Prostate gland (tissue), 2 donors: ENCODE measurements at regions not wholly inside any gene's neighbourhood (a gene's known extent, or its start where the extent isn't known, plus 50 kb on each side); places are given as distances from the start of the nearest gene placed in this dataset.

Source experiments
- DNase-seq: peaks from one replicate; pipeline ENCODE4 v3.0.0-alpha.2; 2019; ENCODE audit warnings: low spot score
- H3K27ac ChIP-seq, 2 donors: fragments of 200-600 bp; sonication (generic); 2 replicates each; pipeline ENCODE4 v1.5.1; 2017 to 2019
- H3K27me3 ChIP-seq: fragments of 200-600 bp; sonication (generic); replicated peaks from 2 replicates; pipeline ENCODE4 v1.5.1; 2019; ENCODE audit not compliant: insufficient read depth
- H3K36me3 ChIP-seq, 2 donors: fragments of 200-600 bp; sonication (generic); 1 replicate in 1 of 2; 2 replicates in 1 of 2; pipeline versions ENCODE4 v1.5.1 to v1.8.1; 2017 to 2019
- H3K4me1 ChIP-seq: fragments of 200-600 bp; sonication (generic); replicated peaks from 2 replicates; pipeline ENCODE4 v1.5.1; 2019
- H3K4me3 ChIP-seq, 2 donors: fragments of 200-600 bp; sonication (generic); 2 replicates each; pipeline ENCODE4 v1.5.1; 2017 to 2019
- H3K9me3 ChIP-seq: fragments of 200-600 bp; sonication (generic); 2 replicates; pipeline ENCODE4 v1.5.1; 2017
- POLR2A ChIP-seq: fragments of 450-650 bp; IDR thresholded peaks from one replicate; pipeline ENCODE4 v1.6.1; 2016; ENCODE audit warnings: antibody characterized with exemption, mild to moderate bottlenecking
- POLR2AphosphoS5 ChIP-seq: sonication (generic); formaldehyde crosslinking; IDR thresholded peaks from one replicate; pipeline ENCODE4 v1.6.1; 2017; ENCODE audit warnings: antibody characterized with exemption
- WGBS: methylation state at CpG from one replicate; pipeline ENCODE4 v1.1.5; 2018; 5-methylcytosine and 5-hydroxymethylcytosine counted together
- intact Hi-C: fragments of 100-400 bp; cut with DNase I; formaldehyde crosslinking; loops from one replicate; pipeline ENCODE4 v1.14.2; 2022
- TF ChIP-seq, protein P1 (sequence below), 4 experiments: fragments of 200-600 bp in 2 of 4; fragments of 450-650 bp in 2 of 4; sonication (generic) in 2 of 4; IDR thresholded peaks; 1 replicate in 3 of 4; 2 replicates in 1 of 4; pipeline ENCODE4 v1.5.1; 2016 to 2019; ENCODE audit warnings: antibody characterized with exemption in 4 of 4, mild to moderate bottlenecking in 2 of 4, moderate library complexity in 2 of 4

DNA sequence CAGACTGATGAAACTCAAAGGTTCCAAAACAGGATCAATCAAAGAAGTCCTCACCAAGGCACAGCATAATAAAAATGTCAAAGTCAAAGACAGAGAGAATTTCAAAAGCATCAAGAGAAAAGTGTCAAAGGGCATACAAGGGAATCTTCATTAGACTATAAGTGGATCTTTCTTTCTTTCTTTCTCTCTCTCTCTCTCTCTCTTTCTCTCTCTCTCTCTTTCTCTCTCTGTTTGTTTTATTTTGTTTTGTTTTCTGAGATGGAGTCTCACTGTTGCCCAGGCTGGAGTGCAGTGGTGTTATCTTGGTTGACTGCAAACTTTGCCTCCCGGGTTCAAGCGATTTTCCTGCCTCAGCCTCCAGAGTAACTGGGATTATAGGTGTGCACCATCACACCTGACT is 148.3 kb upstream of the CD180 start:
- intact Hi-C loops: no loop called here
- DNase-seq: no peak
- Histone ChIP-seq H3K27me3 (no peaks in the 10 kb centered on the region), H3K36me3 (no peaks in the 10 kb centered on the region), H3K4me1 (no peaks in the 10 kb centered on the region), H3K27ac (no peak overlapping the region), H3K9me3 (no peaks in the 10 kb centered on the region), H3K4me3 (no peak overlapping the region)
- 100% methylated on average over 2 of the region's 2 CpGs for WGBS
- TF ChIP-seq POLR2A: no peak
- TF ChIP-seq, protein P1, sequence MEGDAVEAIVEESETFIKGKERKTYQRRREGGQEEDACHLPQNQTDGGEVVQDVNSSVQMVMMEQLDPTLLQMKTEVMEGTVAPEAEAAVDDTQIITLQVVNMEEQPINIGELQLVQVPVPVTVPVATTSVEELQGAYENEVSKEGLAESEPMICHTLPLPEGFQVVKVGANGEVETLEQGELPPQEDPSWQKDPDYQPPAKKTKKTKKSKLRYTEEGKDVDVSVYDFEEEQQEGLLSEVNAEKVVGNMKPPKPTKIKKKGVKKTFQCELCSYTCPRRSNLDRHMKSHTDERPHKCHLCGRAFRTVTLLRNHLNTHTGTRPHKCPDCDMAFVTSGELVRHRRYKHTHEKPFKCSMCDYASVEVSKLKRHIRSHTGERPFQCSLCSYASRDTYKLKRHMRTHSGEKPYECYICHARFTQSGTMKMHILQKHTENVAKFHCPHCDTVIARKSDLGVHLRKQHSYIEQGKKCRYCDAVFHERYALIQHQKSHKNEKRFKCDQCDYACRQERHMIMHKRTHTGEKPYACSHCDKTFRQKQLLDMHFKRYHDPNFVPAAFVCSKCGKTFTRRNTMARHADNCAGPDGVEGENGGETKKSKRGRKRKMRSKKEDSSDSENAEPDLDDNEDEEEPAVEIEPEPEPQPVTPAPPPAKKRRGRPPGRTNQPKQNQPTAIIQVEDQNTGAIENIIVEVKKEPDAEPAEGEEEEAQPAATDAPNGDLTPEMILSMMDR (IDR thresholded peaks at IDR 0.05): no peak
- no peak for TF ChIP-seq POLR2AphosphoS5

DNA sequence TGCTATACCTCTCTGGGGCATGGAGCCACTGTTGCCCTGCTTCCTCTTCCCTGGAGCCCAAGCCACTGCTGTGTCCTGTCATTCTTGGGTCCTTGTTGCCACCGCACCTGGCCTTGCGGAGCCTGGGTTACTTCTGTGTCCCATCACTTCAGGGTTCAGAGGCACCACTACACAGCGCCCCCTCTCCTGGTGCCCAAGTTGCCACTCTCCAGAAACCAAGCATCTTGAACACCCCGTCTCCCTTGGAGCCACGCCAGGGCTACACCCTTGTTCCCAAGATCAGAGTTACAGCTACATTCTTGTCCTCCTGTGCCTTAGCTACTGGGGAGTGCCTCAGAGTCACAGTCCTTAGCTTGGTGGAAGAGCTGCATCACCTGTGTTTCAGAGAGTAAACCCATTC is 147.2 kb upstream of the CD180 start:
- intact Hi-C loops: no loop called here
- no peak for DNase-seq
- Histone ChIP-seq H3K36me3 (no peaks in the 10 kb centered on the region), H3K9me3 (no peaks in the 10 kb centered on the region), H3K4me1 (no peaks in the 10 kb centered on the region), H3K27me3 (no peaks in the 10 kb centered on the region), H3K27ac (no peak overlapping the region), H3K4me3 (no peak overlapping the region)
- no peak for TF ChIP-seq POLR2A
- TF ChIP-seq, protein P1 (IDR thresholded peaks at IDR 0.05): no peak
- no peak for TF ChIP-seq POLR2AphosphoS5
- WGBS: 96% methylated on average over 5 of the region's 5 CpGs

DNA sequence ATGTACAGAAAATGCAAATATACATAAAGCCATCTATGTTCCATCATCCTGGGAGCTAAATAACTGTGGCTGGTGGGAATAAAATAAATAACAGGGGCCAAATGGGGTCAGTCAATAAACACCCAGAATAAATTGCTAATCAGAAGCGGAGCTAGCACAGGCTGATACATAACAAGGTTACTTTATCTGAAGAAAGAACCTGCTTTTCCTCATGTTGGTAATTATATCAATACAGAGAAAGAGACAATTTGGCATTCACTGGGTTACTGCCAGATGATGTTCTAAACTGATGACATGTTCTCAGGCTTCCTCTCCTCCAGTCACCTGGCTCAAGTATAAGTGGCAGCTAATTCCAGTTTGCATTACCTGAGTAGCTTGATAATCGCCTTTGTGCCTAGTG is 144.9 kb upstream of the CD180 start:
- Histone ChIP-seq H3K4me3 (no peak overlapping the region), H3K9me3 (no peaks in the 10 kb centered on the region), H3K36me3 (no peaks in the 10 kb centered on the region), H3K27ac (no peak overlapping the region), H3K4me1 (no peaks in the 10 kb centered on the region), H3K27me3 (no peaks in the 10 kb centered on the region)
- intact Hi-C loops: no loop called here
- no peak for DNase-seq
- 88% methylated on average over 2 of the region's 2 CpGs for WGBS
- TF ChIP-seq POLR2A: no peak
- TF ChIP-seq POLR2AphosphoS5: no peak
- TF ChIP-seq, protein P1 (IDR thresholded peaks at IDR 0.05): no peak

DNA sequence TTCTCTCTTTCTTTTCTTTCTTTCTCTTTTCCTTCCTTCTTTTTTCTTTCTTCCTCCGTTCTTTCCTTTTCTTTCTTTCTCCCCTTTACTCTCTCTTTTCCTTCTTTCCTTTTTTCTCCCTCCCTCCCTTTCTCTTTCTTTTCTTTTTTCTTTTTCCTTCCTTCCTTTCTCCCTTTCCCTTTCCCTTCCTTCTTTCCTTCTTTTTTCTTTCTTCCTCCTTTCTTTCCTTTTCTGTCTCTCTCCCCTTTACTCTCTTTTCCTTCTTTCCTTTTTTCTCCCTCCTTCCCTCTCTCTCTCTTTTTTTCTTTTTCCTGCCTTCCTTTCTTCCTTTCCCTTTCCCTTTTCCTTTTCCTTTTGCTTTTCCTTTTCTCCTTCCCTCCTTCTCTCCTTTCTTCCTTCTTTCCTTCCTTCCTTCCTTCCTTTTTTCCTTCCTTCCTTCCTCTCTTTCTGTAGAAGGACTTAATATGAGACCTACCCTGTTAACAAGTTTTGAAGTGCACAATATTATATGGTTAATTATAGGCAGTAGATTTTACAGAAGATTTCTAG is 142.7 kb upstream of the CD180 start:
- intact Hi-C loops: no loop called here
- no peaks in the 10 kb centered on the region for H3K36me3 ChIP-seq
- no peaks in the 10 kb centered on the region for H3K27me3 ChIP-seq
- no peak overlapping the region for H3K4me3 ChIP-seq
- WGBS: 100% methylated on average over 1 of the region's 1 CpG
- H3K9me3 ChIP-seq: no peaks in the 10 kb centered on the region
- H3K4me1 ChIP-seq: no peaks in the 10 kb centered on the region
- TF ChIP-seq POLR2A: no peak
- TF ChIP-seq POLR2AphosphoS5: no peak
- TF ChIP-seq, protein P1 (IDR thresholded peaks at IDR 0.05): no peak
- no peak overlapping the region for H3K27ac ChIP-seq
- DNase-seq: no peak

DNA sequence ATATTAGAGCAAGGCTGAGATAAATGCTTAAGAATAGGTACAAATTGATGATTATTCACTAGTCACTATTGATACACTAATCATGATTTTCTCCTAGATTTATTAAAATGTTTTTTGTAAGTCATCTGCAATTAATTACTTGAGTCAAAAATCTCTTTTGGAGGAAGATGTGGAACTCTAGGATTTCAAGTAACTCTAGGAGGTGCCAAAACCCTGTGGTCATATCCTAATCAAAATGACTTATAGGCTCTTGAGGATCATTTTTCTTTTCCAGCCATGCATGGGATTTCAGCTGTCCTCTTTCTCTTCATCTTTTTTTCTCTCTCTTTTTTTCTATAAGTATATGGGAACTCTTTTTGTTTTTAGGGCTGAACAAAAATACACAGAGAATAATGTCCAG is 141.8 kb upstream of the CD180 start:
- Histone ChIP-seq H3K36me3 (no peaks in the 10 kb centered on the region), H3K9me3 (no peaks in the 10 kb centered on the region), H3K27ac (no peak overlapping the region), H3K4me1 (no peaks in the 10 kb centered on the region), H3K27me3 (no peaks in the 10 kb centered on the region), H3K4me3 (no peak overlapping the region)
- TF ChIP-seq POLR2A: no peak
- TF ChIP-seq, protein P1 (IDR thresholded peaks at IDR 0.05): peak in 1 of 4 experiments; percentile 5
- no peak for DNase-seq
- intact Hi-C loops: no loop called here
